T-helper 1 cell (primary cell): ENCODE measurements at regions not wholly inside any gene's neighbourhood (a gene's known extent, or its start where the extent isn't known, plus 50 kb on each side); places are given as distances from the start of the nearest gene placed in this dataset.

Experiments
- DNase-seq, 5 donors: peaks; one replicate each; pipeline ENCODE4 v3.0.0-alpha.2; 2012 to 2020

- no peak for DNase-seq
These were observed 149.8 kb downstream of the CCDC34 start for GRCh38 chr11:27213232-27213660.

- no peak for DNase-seq
These were observed 150.7 kb downstream of the CCDC34 start for GRCh38 chr11:27212248-27212780.

DNA sequence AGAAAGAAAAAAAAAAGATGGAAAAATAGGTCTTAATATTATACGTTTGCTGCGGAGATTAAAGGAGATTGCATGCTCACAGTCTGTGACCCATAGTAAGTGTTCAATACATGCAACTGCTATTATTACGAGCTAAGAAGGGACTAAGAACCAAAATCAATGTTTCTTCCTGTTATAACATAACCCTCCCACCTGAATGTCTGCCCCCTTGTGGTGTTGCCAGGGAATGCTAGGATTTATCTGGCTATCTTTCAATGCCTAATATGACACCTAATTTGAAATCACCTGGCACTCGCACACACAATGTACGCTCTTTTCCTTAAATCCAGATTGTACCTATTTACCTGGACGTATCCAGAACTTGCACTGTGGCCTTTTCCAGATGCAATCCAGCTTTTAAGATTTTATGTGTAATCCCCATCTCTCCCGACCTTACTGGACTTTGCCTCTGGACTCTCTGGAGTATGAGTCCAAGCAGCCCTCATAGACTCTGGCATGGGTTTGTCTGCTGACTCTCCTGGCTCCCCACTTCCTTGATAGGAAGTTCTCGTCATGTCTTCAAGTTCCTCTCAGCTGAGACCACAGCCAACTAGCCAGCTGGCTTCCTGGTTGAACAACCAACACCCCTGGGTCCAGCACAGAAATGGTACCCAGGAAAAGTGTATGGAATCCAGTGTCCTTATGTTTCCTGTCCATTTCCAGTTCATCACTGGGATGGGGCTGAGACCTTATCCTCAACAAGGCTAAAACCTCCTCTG lies 151.5 kb downstream of the CCDC34 start:
- no peak for DNase-seq

DNA sequence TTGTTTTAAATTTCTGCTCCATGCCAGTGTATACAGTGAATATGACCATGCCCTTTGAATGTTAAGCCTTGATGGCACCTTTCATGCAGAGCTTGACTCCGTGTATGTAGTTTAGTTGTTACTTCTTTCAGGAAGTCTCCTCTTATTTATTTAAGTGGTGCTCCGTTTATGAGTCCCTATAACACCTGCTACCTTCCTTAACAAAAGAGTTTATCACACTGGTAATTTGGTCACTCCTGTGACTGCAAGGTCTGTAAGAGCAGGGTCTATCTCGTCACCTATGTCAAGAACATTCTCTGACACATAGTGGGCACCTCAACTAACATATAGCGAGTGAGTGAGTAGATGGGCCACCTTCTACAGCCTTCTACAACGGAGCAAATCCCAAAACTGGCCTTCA lies 152.5 kb downstream of the CCDC34 start:
- DNase-seq: no peak

DNA sequence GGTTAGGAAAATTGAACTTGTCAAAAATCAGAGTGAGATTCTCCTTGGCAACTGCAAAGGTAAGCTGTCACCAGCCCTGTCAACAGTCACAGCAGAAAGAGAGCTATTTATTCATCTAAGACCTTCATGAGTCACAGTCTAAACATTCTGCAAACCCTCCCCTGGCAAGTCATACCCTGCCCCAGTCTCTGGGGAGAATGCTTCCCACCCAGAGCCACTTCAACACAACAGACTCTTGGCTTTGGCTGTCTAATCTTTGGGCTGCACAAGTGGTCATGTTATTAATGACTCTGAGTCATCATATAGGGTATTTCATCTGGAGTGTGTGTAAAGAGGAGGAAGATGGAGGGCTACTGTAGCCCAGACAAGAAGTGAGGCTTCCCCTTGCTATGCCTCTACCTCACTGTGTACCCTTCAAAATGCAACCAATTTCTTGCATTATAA lies 153.4 kb downstream of the CCDC34 start:
- no peak for DNase-seq

DNA sequence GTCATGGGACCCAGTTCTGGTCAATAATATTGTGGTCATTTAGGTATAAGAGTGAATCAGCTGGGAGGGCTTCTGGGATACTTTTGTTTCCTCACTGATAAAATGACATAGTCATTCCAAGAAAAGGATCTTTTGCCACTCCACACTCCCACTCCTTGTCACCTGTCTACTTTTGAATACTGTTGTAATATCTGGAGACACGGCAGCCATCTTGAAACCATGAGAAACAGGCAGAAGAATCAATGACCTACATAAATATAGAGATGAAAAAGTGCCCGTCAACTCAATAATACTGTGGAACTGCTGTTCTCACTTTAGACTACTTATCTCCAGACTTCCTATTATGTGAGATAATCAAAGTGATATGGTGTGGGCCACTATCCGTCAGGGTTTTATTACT lies 154.2 kb downstream of the CCDC34 start:
- no peak for DNase-seq

- DNase-seq: no peak
These were observed 155.9 kb downstream of the CCDC34 start for GRCh38 chr11:27207025-27207650.

DNA sequence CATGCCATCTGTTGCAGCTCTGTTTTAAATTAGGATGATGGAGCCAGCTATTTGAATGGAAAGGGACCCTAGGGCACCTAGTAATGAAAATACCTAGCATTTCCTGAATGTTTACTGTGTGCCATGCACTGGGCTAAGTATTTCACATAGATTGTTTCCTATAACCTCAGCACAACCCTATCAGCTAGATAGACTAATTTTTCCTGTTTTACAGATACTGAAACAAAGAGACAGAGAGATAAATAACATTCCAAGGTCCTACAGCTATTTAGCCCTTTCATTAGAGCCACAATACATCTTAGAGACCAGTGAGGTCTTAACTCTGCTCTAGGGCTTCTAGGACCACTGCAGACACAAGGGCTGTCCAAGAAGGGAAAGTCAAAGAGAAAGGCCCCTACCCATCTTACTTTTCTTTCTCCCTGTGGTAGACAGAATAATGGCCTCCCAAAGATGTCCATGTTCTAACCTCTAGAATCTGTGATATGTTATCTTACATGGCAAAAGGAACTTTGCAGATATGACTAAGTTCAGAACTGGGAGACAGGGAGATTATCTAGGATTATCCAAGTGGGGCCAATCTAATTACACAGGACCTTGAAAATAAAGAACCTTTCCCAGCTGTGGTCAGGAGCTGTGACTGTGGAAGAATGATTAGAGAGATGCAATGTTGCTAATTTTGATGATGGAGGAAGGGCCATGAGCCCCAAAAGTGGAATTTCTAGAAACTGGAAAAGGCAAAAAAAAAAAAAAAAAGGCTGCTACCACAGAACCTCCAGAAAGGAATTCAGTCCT lies 157.0 kb downstream of the CCDC34 start:
- DNase-seq: no peak

DNA sequence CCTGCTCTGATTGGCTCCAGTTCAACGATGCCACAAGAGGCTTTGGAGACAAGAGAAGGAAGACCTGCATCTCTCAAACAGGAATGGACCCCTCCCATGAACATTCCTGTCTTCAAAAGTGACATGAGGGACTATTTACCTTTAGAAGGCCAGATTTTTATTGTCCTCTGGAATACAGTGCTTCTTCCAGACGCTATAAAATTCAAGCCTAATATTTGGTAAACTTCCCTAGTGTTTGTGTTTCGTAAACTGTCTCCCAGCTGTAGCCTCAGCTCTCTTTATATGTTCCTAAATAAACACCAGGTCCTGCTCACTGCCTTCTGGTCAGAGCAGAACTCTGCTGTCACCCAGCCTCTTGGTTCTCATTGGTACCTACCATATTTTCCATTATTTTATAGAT lies 157.8 kb downstream of the CCDC34 start:
- no peak for DNase-seq

DNA sequence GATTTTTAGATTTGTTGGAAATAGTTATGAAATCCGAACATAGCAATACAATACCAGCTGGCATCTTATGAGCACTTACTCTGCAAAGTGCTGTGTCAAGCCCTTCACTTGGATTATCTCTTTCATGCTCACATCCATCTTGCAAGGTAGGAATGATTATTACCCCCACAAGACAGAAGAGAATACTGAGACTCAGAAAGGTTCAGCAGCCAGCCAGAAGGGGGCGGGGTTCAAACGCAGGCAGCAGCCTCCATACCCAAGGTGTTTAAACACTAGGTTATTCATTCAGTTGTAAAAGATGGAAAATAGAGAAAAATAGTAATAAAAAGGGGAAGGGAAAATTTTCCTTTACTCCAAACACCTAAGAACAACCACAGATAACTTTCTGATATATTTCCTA lies 158.5 kb downstream of the CCDC34 start:
- peak in 1 of 5 donors; percentile 3 for DNase-seq

DNA sequence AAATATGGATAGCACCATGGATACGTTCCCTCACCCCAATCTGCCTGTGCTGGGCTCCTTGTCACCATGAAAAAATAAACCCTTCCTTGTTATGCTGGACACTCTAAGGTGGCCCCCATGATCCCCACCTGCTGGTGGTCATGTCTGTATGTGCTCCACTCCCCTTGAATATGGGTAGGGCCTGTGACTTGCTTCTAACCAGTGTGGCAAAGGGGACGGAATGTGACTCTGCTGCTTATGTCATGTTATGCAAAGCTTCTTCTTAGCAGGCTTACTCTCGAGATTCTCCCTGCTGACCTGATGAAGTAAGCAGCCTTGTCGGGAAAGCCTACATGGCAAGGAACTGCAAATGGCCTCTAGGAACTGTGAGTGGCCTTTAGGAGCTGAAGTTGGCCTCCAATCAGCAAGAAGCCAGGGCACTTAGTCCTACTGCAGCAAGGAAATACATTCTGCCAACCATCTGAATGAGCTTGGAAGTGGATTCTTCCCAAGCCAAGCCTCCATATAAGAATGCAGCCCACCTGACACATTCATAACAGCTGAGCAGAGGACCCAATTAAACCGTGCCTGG lies 159.9 kb downstream of the CCDC34 start:
- DNase-seq: no peak

GRCh38 chr11:27201454-27202302 lies 161.1 kb downstream of the BBOX1 start:
- no peak for DNase-seq

- no peak for DNase-seq
These were observed 160.3 kb downstream of the BBOX1 start for GRCh38 chr11:27200779-27201453.

DNA sequence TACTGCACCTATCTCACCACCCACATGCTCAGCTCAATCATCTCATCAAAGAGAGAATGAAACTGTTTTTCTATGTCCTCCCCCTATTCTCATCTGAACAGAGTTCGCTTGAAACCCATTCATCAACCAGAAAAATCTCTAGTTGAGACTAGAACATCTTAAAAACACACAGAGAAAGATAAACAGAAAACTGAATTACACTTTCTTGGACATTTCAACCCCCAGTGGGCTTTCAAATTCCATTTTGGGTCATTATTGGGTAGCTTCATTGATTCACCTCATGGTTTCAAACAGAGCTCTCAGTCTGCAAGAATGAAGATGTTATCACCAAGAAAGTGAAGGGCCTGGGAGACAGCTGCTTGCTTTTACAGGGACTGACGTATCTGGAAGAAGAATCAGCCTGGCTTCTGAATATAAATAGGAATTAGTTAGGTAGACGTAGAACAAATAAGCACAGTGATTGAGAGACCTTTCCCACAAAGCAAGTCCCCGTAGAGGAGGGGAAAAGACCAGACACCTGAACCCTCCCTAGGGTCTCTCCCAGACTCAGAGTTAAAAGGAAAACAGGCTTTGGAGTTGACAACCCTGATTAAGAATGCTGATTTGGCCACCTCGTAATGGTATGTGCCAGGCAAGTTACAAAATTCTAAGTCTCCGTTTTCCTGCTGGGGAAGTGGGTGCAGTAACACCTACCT lies 155.7 kb downstream of the BBOX1 start:
- DNase-seq: no peak

DNA sequence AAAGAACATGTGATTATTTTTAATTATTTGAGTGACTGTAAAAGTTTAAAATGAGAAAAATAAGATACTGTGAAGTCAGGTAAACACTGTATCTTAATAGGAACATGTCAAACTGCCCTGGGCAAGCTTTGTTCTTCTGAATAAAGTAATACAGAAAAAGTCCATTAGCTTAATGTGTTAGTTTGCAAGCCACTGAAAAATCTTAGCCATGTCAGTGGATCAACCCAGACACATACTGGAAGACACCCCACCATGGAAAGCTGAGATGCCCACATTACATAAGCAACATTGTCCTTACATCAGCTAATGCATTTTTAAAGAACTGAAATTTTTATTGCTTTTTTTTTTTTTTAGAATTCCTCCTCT lies 155.2 kb downstream of the BBOX1 start:
- DNase-seq: no peak

DNA sequence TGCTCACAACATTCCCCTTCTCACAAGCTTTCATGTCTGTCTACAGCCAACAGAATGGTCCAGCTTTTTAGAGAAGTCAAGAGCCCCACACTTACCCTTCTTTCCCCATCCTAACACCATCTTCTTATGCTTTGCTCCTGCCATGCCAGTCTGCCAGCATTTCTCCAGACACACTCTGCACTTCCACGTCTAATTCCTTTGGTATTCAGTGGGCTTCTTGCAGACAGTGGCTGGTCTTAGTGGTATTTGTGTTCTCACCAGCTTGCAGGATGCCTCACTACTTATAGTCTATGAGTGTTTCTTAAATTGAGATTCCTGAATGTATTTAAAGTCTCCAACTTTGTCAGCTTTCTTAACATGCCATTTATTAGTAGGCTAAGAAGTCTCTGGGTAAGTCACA lies 154.4 kb downstream of the BBOX1 start:
- DNase-seq: no peak

DNA sequence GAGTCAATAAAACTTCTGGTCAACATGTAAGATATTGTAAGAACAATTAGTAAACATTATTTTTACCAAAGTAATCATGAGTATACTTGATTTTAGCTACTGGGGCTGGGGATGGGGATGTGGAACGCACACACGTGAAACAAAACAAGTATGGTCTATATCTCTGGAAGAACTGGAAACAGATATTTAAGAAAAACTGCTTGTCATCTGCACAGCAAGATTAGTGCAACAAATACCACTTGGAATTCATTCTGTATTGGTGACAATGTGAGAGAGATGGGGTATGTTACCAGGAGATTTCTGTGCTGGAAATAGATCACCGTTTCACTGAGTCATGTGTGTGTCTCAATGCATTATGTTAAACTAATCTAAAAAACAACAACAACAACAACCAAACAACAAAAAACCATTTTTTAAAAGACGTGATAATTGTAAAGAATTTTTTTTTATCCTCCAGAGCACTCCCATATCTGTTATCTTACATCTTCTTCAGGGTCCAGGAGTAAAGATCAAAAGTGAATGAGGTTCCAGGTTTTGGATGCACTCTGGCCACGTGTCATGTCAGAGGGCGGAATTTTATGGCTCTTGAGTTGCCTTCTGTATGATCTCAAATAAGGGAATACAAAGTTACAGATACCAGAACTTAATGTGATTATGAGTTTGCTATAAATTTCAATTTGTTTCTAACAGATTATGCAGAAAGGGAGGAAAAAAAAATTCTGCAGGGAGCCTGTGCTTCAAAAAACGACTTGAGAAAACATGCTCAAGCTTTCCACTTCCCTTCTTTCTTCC lies 153.0 kb downstream of the BBOX1 start:
- no peak for DNase-seq

DNA sequence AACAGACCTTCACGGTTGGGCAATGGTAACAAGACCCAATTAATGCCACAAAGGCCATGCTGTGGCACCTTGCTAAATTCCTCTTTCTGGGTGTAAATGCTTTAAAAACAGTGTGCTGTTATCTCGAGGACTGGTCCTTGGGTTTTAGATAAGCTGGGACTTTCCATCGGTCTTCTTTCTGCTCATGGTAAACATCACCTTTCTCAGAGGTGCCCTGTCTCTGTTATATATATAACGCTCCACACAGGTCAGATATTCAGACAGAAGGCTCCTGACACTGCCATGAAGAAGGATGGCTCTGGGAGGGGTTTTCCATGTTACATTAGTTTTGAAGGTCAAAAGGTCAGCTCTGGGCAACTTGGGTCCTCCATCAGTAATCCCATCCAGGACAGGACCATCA lies 151.6 kb downstream of the BBOX1 start:
- no peak for DNase-seq

- no peak for DNase-seq
These were observed 151.0 kb downstream of the BBOX1 start for GRCh38 chr11:27191639-27192038.

- no peak for DNase-seq
These were observed 148.1 kb downstream of the BBOX1 start for GRCh38 chr11:27188696-27189095.
